Calu3 (cell line): ENCODE measurements at regions not wholly inside any gene's neighbourhood (a gene's known extent, or its start where the extent isn't known, plus 50 kb on each side); places are given as distances from the start of the nearest gene placed in this dataset.

ENCODE experiments used
- BruUV-seq: library from RNA; stranded (reverse); fragments of 400-500 nt; replicated peaks from 2 replicates; lab custom pipeline; 2021; lab: Mats Ljungman, UMichigan
- CTCF ChIA-PET: fragments of 300-600 bp; sonication (Branson Sonifier 250); formaldehyde crosslinking; loops from one replicate; lab custom pipeline; 2022; ENCODE audit warnings: antibody characterized with exemption; lab: Charles Lee
- DNase-seq: peaks from one replicate; pipeline ENCODE4 v3.0.0; 2022
- H3K27ac Mint-ChIP-seq: one replicate; pipeline ENCODE4 v1.8.0; 2022; ENCODE audit warnings: mixed read lengths; ENCODE audit not compliant: unreplicated experiment
- H3K27me3 Mint-ChIP-seq: one replicate; pipeline ENCODE4 v1.8.0; 2022; ENCODE audit warnings: mixed read lengths; ENCODE audit not compliant: unreplicated experiment
- H3K36me3 Mint-ChIP-seq: one replicate; pipeline ENCODE4 v1.8.0; 2022; ENCODE audit warnings: mild to moderate bottlenecking, moderate library complexity, mixed read lengths; ENCODE audit not compliant: insufficient read depth, unreplicated experiment
- H3K4me1 Mint-ChIP-seq: one replicate; pipeline ENCODE4 v1.8.0; 2022; ENCODE audit warnings: mild to moderate bottlenecking, low read depth, mixed read lengths; ENCODE audit not compliant: unreplicated experiment
- H3K4me3 Mint-ChIP-seq: one replicate; pipeline ENCODE4 v1.8.0; 2022; ENCODE audit warnings: mild to moderate bottlenecking, low read depth, moderate library complexity, mixed read lengths; ENCODE audit not compliant: unreplicated experiment
- H3K9me3 Mint-ChIP-seq: one replicate; pipeline ENCODE4 v1.8.0; 2022; ENCODE audit warnings: low read depth, mixed read lengths; ENCODE audit not compliant: unreplicated experiment
- CTCF ChIP-seq: fragments of 200-600 bp; IDR thresholded peaks from one replicate; pipeline ENCODE4 v1.8.0; 2022; ENCODE audit warnings: antibody characterized with exemption; ENCODE audit not compliant: unreplicated experiment
- intact Hi-C: fragments of 100-400 bp; cut with micrococcal nuclease; formaldehyde crosslinking; loops from one replicate; pipeline ENCODE4 v1.10.0; 2022; ENCODE audit not compliant: unreplicated experiment

- BruUV-seq: no TSS peak
These were observed 979.9 kb downstream of the HACE1 start for GRCh38 chr6:103879800-103880199.

GRCh38 chr6:103875221-103875620, 984.5 kb downstream of the HACE1 start:
- Mint-ChIP-seq H3K27me3 (no peaks in the 10 kb centered on the region), H3K36me3 (no peaks in the 10 kb centered on the region), H3K4me3 (no peak overlapping the region), H3K4me1 (no peaks in the 10 kb centered on the region), H3K9me3 (no peaks in the 10 kb centered on the region), H3K27ac (no peak overlapping the region)
- CTCF ChIA-PET: no interaction called here
- intact Hi-C loops: no loop called here
- TF ChIP-seq CTCF: no peak
- BruUV-seq: no TSS peak
- no peak for DNase-seq

More at GRCh38 chr6:103879800-103880199, 979.9 kb downstream of the HACE1 start:
- Mint-ChIP-seq H3K27me3 (no peaks in the 10 kb centered on the region), H3K9me3 (peaks cover 2% of the 10 kb centered on the region), H3K4me3 (no peak overlapping the region), H3K27ac (no peak overlapping the region), H3K4me1 (no peaks in the 10 kb centered on the region), H3K36me3 (no peaks in the 10 kb centered on the region)
- no peak for TF ChIP-seq CTCF
- intact Hi-C loops: no loop called here
- CTCF ChIA-PET: interaction anchor here (0.6 kb wide), 1 partner anchor 559 kb away, joined by 4 read pairs; no protein-coding TSS in a partner anchor
- DNase-seq: no peak

GRCh38 chr6:103874575-103874974, 985.1 kb downstream of the HACE1 start:
- no peak overlapping the region for H3K27ac Mint-ChIP-seq
- no peak for TF ChIP-seq CTCF
- BruUV-seq: no TSS peak
- no peak for DNase-seq
- no peaks in the 10 kb centered on the region for H3K4me1 Mint-ChIP-seq
- H3K27me3 Mint-ChIP-seq: no peaks in the 10 kb centered on the region
- no peaks in the 10 kb centered on the region for H3K36me3 Mint-ChIP-seq
- no peaks in the 10 kb centered on the region for H3K9me3 Mint-ChIP-seq
- no peak overlapping the region for H3K4me3 Mint-ChIP-seq
- intact Hi-C loops: no loop called here
- CTCF ChIA-PET: interaction anchor here (1.2 kb wide), 1 partner anchor 22 kb away, joined by 4 read pairs; no protein-coding TSS in a partner anchor

- BruUV-seq: no TSS peak
These were observed 987.0 kb downstream of the HACE1 start for GRCh38 chr6:103872678-103873077.

More at GRCh38 chr6:103872678-103873077, 987.0 kb downstream of the HACE1 start:
- no peaks in the 10 kb centered on the region for H3K36me3 Mint-ChIP-seq
- no peaks in the 10 kb centered on the region for H3K4me1 Mint-ChIP-seq
- intact Hi-C loops: no loop called here
- no peak for DNase-seq
- CTCF ChIA-PET: no interaction called here
- no peak overlapping the region for H3K4me3 Mint-ChIP-seq
- no peak overlapping the region for H3K27ac Mint-ChIP-seq
- no peak for TF ChIP-seq CTCF
- H3K27me3 Mint-ChIP-seq: no peaks in the 10 kb centered on the region
- peaks cover 2% of the 10 kb centered on the region for H3K9me3 Mint-ChIP-seq
